Stimulated activated CD8-positive, alpha-beta memory T cell treated with anti-CD3 and anti-CD28 coated beads, Interleukin-4, amount 100 ng/mL, for 48 hours (primary cell): ENCODE measurements at regions not wholly inside any gene's neighbourhood (a gene's known extent, or its start where the extent isn't known, plus 50 kb on each side); places are given as distances from the start of the nearest gene placed in this dataset.

Experiments used
- DNase-seq: peaks from one replicate; pipeline ENCODE4 v3.0.0-alpha.2; 2020

DNA sequence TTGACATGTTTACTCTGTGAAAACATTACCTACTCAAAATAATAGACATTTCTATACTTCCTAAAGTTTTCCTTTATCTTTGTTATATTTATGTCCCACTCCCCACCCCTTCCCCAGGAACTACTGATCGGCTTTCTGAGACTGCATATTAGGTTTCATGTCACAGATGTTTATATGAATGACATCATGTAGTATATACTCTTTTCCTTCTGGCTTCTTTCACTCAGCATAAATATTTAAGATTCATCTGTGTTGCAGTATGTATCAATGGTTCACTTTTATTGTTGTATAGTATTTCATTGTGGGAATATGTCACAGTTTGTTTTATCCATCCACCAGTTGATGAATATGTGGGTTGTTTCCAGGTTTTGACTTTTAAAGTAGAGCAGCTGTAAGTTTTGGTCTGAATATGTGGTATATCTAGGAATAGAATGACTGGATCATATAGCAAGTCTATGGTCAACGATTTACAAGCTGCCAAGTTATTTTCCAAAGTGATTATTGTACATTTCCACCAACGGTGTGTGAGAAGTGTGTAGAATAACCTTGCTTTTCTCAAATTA, 73.8 kb upstream of the CAV2 start:
- no peak for DNase-seq

GRCh38 chr7:116426428-116427156, 72.9 kb upstream of the CAV2 start:
- no peak for DNase-seq

DNA sequence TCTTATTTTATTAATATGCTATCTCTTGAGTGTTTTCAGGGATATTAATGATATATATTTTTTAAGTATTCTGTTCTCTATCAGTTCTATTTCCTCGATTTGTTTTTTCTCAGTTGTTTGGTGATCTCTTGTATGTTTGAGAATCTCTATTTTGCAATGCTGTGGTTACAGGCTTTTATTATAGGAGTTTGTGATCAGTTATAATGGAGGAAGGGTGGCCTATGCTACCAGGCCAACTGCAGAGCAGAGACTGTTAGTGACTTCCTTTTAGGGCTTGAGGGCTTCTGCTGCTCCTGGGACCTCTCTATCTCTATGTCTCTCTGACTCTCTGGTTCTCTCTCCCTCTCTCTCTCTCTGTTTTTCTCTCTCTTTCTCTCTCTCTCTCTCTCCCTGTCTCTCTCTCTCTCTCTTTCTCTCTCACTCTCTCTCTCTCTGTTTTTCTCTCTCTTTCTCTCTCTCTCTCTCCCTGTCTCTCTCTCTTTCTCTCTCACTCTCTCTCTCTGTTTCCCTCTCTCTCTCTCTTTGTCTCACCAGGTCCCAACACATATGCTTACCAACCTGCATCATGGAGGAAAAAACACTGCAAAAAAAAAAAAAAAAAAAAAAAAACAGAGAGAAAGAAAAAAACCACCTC, 69.4 kb upstream of the CAV2 start:
- no peak for DNase-seq

GRCh38 chr7:116431787-116432526, 67.6 kb upstream of the CAV2 start:
- no peak for DNase-seq

- no peak for DNase-seq
Observed at GRCh38 chr7:116432527-116432916, 67.0 kb upstream of the CAV2 start.

DNA sequence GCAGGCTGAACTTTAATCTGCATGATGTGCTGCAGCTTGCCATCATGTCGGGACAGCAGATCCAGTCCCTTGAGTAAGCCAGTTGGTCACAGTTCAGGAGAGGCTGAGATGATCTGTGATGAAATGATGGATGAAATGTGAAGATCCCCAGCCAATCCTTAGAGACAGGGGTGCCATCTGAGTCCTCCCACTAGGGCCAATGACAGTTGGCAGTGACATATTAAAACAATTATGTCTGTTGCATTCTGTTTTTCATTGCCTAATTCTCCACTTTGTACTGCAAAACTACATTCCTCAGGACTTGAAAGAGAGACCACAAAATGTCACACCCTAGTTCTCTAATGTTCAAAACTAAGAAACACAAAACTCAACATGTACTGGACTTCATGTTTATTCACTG, 66.3 kb upstream of the CAV2 start:
- no peak for DNase-seq

DNA sequence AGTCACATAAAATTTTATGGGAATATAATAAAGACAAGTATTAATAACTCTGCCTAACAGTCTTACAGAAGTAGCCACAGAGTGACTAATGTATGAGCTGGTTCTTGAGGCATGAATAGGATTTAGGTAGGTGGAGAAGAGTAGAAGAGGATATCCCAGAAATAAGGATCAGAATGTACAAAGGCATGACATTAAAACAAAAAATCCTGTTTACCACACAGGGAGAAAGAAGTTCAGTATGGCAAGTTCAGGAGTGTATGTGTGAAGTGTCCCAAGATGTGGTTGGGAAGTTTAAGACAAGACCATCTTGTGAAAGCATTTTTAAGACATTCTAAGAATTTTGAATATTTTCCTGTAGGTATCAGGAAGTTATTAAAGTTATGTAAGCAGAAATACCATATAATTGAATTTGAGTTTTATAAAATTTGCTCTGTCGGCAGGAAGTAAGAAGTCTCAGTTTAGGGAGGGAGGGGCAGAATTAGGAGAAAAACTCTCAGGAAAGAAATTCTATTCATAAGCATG, 64.7 kb upstream of the CAV2 start:
- DNase-seq = no peak

DNA sequence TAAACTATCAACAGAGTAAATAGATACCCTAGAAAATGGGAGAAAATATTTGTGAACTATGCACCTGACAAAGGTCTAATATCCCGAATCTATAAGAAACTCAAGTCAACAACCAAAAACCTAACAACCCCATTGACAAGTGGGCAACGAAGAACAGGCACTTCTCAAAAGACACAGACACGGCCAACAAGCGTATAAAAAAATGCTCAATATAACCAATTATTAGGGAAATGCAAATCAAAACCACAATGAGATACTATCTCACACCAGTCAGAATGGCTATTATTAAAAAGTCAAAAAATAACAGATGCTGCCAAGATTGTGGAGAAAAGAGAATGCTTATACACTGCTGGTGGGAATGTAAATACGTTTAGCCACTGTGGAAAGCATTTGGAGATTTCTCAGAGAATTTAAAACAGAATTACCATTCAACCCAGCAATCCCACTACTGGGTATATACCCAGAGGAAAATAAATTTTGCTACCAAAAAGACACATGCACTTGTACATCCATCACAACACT, 63.2 kb upstream of the CAV2 start:
- DNase-seq = no peak

DNA sequence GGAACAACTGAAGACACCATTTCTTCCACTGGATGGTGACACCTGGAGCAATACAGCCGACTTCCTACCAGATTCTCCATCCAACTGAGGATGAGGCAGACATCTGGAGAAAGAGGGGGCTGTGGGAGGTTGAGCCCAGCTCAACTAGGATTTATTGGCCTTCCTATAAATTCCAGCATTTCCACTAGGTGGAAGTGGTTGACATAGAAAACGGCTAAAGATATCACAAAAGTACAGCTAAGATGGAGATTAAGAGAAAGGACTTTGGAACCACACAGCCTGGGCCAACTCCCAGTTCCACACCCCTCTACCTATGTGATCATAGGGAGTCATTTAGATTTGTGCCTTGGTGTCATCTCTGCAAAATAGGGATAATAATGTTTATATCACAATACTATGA, 61.3 kb upstream of the CAV2 start:
- no peak for DNase-seq

- DNase-seq = no peak
Observed at GRCh38 chr7:116439005-116439404, 60.5 kb upstream of the CAV2 start.

DNA sequence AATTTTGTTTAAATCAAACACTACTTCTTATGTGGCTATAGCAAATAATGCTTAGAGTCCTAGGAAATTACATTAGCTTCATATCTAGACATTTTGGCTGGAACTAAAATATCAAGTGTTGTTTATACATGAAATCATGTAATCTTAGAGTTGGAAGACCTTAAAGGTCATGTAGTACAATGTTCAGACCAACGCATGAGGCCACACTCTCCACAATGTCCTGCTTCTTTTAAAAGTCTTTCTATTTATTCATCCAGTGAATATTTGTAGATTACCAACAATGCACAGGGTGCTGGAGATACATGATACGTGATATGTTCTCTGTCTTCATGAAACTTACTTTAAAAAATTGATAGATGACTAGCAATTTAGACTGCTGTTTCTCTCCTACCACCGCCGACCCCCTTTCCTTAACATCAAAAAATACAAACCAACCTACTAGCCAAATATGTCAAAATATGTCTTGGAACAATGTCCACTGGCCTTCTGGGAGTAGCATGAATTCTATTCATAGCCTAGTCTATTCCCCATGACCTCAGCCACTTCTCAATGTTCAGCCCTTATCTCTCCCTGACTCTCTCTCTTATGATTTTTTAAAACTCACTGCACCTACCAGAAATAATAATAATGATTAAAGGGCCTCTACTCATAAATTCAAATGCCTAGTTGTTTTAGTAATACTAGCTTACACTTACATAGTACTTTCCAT, 59.5 kb upstream of the CAV2 start:
- DNase-seq = no peak

DNA sequence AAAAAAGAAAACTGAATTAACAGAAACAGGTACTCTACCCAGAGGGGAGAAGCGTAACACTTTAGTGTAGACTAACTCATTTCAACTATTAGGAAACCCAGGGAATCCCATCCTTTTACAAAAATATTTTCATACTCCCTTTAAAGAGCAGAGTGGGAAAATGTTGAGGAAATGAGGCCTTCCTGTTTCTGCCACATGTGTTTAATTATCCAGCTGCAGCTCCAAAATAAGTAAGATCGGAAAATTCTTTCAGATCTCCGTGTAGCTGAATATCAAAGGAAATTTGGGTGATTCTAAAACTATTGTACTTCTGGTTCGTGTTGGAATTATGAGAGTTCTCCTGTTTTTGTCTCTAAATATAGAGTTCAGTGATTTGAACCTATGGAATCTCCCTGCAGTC, 58.0 kb upstream of the CAV2 start:
- DNase-seq = no peak

- DNase-seq = no peak
Observed at GRCh38 chr7:116443101-116443523, 56.4 kb upstream of the CAV2 start.

DNA sequence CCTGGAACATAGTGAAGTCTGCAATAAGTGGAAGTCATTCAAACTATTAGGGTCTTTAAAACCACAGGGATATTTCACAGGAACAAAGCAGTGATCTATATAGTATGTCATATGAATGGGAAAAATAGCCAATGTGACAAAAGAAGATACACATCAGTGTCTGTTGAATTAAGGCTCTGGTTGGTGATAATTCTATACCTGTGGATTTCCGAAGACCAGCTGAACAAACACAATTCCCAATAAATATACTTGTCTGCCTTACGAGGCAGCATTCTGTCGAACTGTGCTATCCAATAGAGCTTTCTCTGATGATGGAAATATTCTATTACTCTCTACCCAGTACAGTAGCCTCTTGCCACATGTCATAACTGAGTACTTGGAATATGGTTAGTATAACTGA, 55.9 kb upstream of the CAV2 start:
- DNase-seq = no peak

GRCh38 chr7:116445447-116446211, 53.9 kb upstream of the CAV2 start:
- DNase-seq = no peak

GRCh38 chr7:116446212-116446855, 53.2 kb upstream of the CAV2 start:
- DNase-seq = no peak

- DNase-seq = no peak
Observed at GRCh38 chr7:116447436-116447835, 52.1 kb upstream of the CAV2 start.

- DNase-seq = no peak
Observed at GRCh38 chr7:116447966-116448839, 51.3 kb upstream of the CAV2 start.

GRCh38 chr7:116449441-116449840, 50.1 kb upstream of the CAV2 start:
- no peak for DNase-seq
